NOMO-1 (cell line): ENCODE measurements at regions not wholly inside any gene's neighbourhood (a gene's known extent, or its start where the extent isn't known, plus 50 kb on each side); places are given as distances from the start of the nearest gene placed in this dataset.

Experiments
- DNase-seq, 2 experiments: peaks; one replicate each; lab custom pipeline; 2025; ENCODE audit not compliant: unreplicated experiment in 2 of 2; lab: John Stamatoyannopoulos, UW

GRCh38 chr4:20443015-20443805 is 191.5 kb downstream of the SLIT2 start:
- no peak for DNase-seq

DNA sequence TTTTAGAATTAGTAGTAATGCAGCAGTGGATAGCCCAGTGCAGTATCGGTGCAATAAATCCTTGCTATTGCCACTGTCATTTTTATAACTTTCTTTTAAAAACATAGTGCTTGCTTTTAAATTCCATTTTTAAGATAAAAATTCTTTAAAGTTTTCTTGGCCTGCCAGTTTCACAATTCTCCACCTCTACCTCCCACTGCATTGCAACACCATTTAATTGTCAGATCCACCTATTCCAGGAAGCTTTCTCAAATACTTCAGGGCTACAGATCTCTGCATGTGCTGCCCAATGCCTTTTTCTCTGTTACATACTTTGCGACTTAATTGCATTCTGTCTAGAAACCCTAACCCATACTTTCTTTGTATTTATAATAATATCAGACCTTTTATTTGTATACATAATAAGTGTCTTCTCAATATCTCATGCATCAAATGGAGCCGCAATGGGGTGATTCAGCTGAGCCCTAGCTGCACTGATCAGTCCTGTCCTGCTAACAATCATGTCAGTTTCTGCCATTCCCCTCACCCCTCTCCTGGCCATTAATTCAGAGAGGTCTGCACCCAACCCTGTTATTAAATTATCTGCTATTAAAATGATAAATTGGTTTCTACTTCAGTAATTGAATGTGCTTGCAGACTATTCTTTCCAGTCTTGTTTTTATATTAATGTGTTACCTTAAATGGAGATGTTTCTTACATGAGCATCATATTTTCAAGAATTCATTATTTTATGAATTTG is 193.1 kb downstream of the SLIT2 start:
- DNase-seq: no peak

GRCh38 chr4:20445933-20446723 is 194.4 kb downstream of the SLIT2 start:
- no peak for DNase-seq

GRCh38 chr4:20447103-20447502 is 195.4 kb downstream of the SLIT2 start:
- DNase-seq: no peak

GRCh38 chr4:20451986-20452385 is 200.3 kb downstream of the SLIT2 start:
- no peak for DNase-seq

DNA sequence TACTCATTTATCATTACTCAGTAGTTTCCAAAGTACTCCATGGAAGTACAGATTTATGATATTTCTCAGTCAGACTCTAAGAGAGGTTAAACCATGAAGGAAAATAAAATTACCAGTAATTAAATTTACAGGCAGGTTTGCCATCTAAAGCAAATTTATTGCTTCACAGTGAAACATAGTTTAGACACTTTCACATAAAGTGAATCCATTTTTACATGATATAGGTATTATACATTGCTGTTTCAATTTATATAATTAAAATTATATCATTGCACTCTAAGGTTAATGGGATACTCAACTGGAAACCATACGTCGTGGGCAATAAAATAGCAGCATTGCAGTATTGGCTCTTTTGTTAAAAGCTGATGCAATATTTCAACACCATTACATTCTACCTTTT is 202.8 kb downstream of the SLIT2 start:
- no peak for DNase-seq

DNA sequence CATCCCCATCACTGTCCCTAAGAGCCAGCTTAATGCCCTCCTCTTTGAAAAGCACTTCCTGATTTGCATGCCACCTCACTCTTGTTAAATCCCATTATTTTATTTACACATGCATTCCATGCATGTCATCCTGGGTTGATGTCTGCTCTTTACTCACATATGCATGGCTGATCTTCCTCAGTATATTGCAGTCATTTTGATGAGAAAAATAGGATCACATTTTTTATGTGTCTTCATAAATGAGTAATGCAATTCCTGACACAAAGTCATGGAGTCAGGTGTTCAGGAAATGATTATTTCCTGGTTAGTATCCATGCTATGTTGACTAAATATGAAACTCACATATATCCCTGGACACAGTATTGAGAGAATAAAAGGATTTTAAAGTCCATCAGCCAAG is 204.7 kb downstream of the SLIT2 start:
- DNase-seq: no peak

DNA sequence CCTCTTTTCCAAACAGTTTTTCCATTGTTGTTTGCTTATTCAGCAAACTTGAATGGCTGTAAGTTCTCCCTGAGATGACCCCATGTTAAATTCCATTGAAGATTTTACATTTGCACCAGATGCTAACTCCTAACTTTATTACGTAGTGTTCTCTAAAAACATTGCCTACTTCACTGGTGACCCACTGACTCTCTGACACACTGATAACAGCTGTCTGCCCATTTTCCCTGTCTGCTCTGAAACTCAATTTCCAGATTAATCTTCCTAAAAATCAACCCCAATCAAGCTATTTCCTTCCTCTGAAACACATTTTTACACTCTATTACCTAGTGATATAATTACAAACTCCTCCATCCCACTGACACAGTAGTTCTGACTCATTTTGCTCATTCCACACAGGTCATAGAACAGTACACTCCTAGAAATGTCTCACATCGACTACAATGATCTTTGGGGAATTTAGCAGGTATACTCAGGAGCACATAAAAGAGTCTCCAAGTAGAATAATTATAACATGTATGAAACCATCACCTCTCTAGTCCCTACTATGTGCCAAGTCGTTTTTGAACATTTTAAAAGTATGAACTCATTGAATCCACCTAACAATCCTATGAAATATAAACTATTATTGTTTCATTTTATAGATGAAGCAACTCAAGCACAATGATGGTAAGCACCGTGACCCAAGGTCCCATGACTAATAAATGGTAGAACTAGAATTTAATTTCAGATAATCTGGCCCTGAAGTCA is 210.9 kb downstream of the SLIT2 start:
- DNase-seq: no peak

DNA sequence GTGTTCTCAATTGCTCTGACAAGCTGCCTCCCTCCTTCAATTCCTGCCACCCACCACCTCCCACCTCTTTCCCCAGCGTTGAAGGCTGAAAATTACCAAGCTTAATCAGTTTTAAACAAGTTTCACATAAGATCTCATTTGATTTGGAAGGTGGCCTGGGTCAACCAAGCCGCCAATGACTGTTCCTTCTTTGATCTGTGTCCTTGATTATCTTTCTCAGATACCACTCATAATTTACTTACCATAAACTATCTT is 211.4 kb downstream of the SLIT2 start:
- no peak for DNase-seq

GRCh38 chr4:20464381-20464780 is 212.7 kb downstream of the SLIT2 start:
- no peak for DNase-seq

- no peak for DNase-seq
Measured at GRCh38 chr4:20474119-20474518, 222.4 kb downstream of the SLIT2 start.

- DNase-seq: no peak
Measured at GRCh38 chr4:20478412-20478811, 221.8 kb upstream of the PACRGL start.

DNA sequence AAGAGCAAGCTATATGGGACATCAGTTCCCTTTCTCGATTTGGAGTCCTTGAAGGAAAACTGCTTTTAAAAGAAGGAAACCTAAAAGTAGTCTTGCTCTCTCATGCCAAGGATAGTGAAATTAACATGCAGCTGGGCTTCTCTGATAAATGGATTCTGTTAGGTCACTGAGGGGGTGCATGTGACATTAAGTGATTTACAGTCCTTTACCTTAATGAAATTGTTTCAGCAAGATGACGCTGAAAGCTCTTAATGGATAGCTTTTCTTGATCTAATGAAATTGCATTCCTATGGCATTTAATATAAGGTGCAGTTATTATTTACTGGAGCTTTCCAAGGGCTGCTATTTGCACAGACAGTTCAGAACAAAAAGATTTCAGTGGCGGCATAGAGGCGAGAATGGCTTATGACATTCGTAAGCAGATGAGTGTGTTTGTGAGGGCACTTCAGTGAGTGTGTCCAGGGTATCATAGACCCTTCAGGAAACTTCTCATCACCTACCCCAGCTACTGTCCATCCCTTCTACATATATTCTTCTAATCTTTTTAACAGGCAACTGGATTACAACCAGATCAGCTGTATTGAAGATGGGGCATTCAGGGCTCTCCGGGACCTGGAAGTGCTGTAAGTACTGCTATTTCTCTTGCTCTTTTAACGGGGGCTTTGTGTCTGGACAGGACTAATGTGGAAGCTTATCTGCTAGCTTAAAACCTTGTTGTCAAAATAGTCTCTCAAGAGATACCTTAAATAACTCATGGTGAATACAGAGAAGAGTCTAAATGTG is 219.9 kb upstream of the PACRGL start:
- no peak for DNase-seq

GRCh38 chr4:20483416-20483815 is 216.8 kb upstream of the PACRGL start:
- DNase-seq: no peak

GRCh38 chr4:20486433-20486832 is 213.8 kb upstream of the PACRGL start:
- DNase-seq: no peak

- no peak for DNase-seq
Measured at GRCh38 chr4:20487446-20487845, 212.8 kb upstream of the PACRGL start.

DNA sequence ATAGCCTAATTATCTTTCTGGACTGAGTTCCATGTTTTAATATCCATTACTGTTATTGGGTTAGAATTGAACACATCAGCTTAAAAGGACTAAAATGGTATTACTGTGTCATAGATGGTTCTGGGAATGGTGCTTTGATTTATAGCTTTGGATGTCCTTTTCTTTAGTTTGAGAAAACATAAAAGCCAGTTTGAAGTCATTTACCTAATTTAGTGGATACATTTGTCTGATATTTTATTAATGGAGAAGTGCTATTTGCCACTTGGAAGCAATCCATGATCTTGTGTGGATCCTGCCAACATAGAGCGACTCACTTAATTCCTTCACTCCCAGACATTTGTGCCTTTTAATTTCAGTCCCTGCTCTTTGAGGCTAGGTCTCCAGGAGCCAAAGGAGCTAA is 212.4 kb upstream of the PACRGL start:
- no peak for DNase-seq

- no peak for DNase-seq
Measured at GRCh38 chr4:20490734-20491133, 209.5 kb upstream of the PACRGL start.

- no peak for DNase-seq
Measured at GRCh38 chr4:20493761-20494353, 206.4 kb upstream of the PACRGL start.

GRCh38 chr4:20496068-20496467 is 204.2 kb upstream of the PACRGL start:
- no peak for DNase-seq
